Tibial nerve (tissue), 4 donors: ENCODE measurements at regions not wholly inside any gene's neighbourhood (a gene's known extent, or its start where the extent isn't known, plus 50 kb on each side); places are given as distances from the start of the nearest gene placed in this dataset.
"Not testable (repeated sequence)": the region's sequence is repeated elsewhere in the genome, so short reads cannot be mapped to it uniquely, and the experiment has no call there.

Experiments
- DNase-seq, 2 donors: peaks; one replicate each; pipeline ENCODE4 v3.0.0-alpha.2; 2019; ENCODE audit warnings: low spot score in 2 of 2
- H3K27ac ChIP-seq, 4 donors: fragments of 200-600 bp; sonication (generic) in 3 of 4; one replicate each; pipeline ENCODE4 v1.5.1; 2017 to 2019; ENCODE audit warnings: mild to moderate bottlenecking in 1 of 4
- H3K27me3 ChIP-seq, 2 donors: fragments of 200-600 bp; sonication (generic) in 1 of 2; one replicate each; pipeline versions ENCODE4 v1.5.1 to v1.6.0; 2017 to 2019
- H3K36me3 ChIP-seq, 3 donors: fragments of 200-600 bp; sonication (generic); one replicate each; pipeline ENCODE4 v1.5.1; 2018 to 2019
- H3K4me1 ChIP-seq, 4 donors: fragments of 200-600 bp; sonication (generic) in 3 of 4; one replicate each; pipeline ENCODE4 v1.5.1; 2017 to 2019
- H3K4me3 ChIP-seq, 4 donors: fragments of 200-600 bp; sonication (generic) in 3 of 4; one replicate each; pipeline ENCODE4 v1.5.1; 2017 to 2019; ENCODE audit warnings: mild to moderate bottlenecking in 1 of 4, moderate library complexity in 1 of 4
- H3K9me3 ChIP-seq, 4 donors: fragments of 200-600 bp; sonication (generic) in 3 of 4; one replicate each; pipeline ENCODE4 v1.5.1; 2017 to 2019
- CTCF ChIP-seq, 5 experiments: fragments of 200-600 bp in 3 of 5; fragments of 450-650 bp in 2 of 5; sonication (generic) in 3 of 5; IDR thresholded peaks; one replicate each; pipeline ENCODE4 v1.5.1; 2016 to 2019; ENCODE audit warnings: antibody characterized with exemption in 5 of 5, mild to moderate bottlenecking in 3 of 5, moderate library complexity in 2 of 5
- EP300 ChIP-seq, 2 donors: sonication (generic); formaldehyde crosslinking; IDR thresholded peaks; one replicate each; pipeline ENCODE4 v1.6.1; 2017; ENCODE audit warnings: antibody characterized with exemption in 2 of 2, mild to moderate bottlenecking in 1 of 2
- POLR2A ChIP-seq, 2 donors: fragments of 450-650 bp; IDR thresholded peaks; one replicate each; pipeline ENCODE4 v1.6.1; 2017; ENCODE audit warnings: antibody characterized with exemption in 2 of 2, mild to moderate bottlenecking in 2 of 2, moderate library complexity in 2 of 2
- WGBS, 2 donors: methylation state at CpG; one replicate each; pipeline ENCODE4 v1.1.5; 2018; 5-methylcytosine and 5-hydroxymethylcytosine counted together

- WGBS, 2 donors, result 77 to 78% methylated on average over 3 of the region's 3 CpGs
- H3K9me3 ChIP-seq, result peaks cover 0 to 34% (median 0%) of the 10 kb centered on the region in 4 donors
These were observed 491.8 kb downstream of the ZPLD1 start for GRCh38 chr3:102926618-102927017.

GRCh38 chr3:102933377-102933776 lies 498.6 kb downstream of the ZPLD1 start:
- Histone ChIP-seq H3K36me3 (no peaks in the 10 kb centered on the region), H3K27ac (no peak overlapping the region), H3K27me3 (no peaks in the 10 kb centered on the region), H3K9me3 (no peaks in the 10 kb centered on the region), H3K4me1 (no peaks in the 10 kb centered on the region), H3K4me3 (no peak overlapping the region)
- TF ChIP-seq POLR2A (IDR thresholded peaks at IDR 0.05) (no peak), CTCF (IDR thresholded peaks at IDR 0.05) (no peak), EP300 (IDR thresholded peaks at IDR 0.05) (no peak)
- WGBS, 2 donors, result 82 to 95% methylated on average over 2 of the region's 2 CpGs
- DNase-seq, result no peak

More at GRCh38 chr3:102926618-102927017, 491.8 kb downstream of the ZPLD1 start:
- Histone ChIP-seq H3K27ac (no peak overlapping the region), H3K4me3 (no peak overlapping the region), H3K27me3 (no peaks in the 10 kb centered on the region), H3K4me1 (no peaks in the 10 kb centered on the region), H3K36me3 (no peaks in the 10 kb centered on the region)
- no peak for DNase-seq
- TF ChIP-seq CTCF (IDR thresholded peaks at IDR 0.05), result no peak
- TF ChIP-seq EP300 (IDR thresholded peaks at IDR 0.05), result no peak
- no peak for TF ChIP-seq POLR2A (IDR thresholded peaks at IDR 0.05)

GRCh38 chr3:102936511-102937045 lies 501.8 kb downstream of the ZPLD1 start:
- no peak for DNase-seq
- Histone ChIP-seq H3K36me3 (no peaks in the 10 kb centered on the region), H3K27ac (no peak overlapping the region), H3K9me3 (no peaks in the 10 kb centered on the region), H3K4me1 (no peaks in the 10 kb centered on the region), H3K27me3 (no peaks in the 10 kb centered on the region), H3K4me3 (no peak overlapping the region)
- TF ChIP-seq POLR2A (IDR thresholded peaks at IDR 0.05) (no peak), CTCF (IDR thresholded peaks at IDR 0.05) (no peak), EP300 (IDR thresholded peaks at IDR 0.05) (no peak)
- 34 to 42% methylated on average over 2 of the region's 2 CpGs for WGBS, 2 donors

- Histone ChIP-seq H3K27ac (no peak overlapping the region), H3K9me3 (no peaks in the 10 kb centered on the region), H3K36me3 (no peaks in the 10 kb centered on the region), H3K4me3 (no peak overlapping the region), H3K27me3 (no peaks in the 10 kb centered on the region), H3K4me1 (no peaks in the 10 kb centered on the region)
- no peak for TF ChIP-seq EP300 (IDR thresholded peaks at IDR 0.05)
- no peak for TF ChIP-seq CTCF (IDR thresholded peaks at IDR 0.05)
- TF ChIP-seq POLR2A (IDR thresholded peaks at IDR 0.05), result no peak
- DNase-seq, result no peak
- WGBS, 2 donors, result 65 to 78% methylated on average over 1 of the region's 1 CpG
These were observed 507.0 kb downstream of the ZPLD1 start for GRCh38 chr3:102941786-102942185.

- H3K27ac ChIP-seq, H3K4me3 ChIP-seq, H3K9me3 ChIP-seq, H3K27me3 ChIP-seq, DNase-seq, H3K4me1 ChIP-seq, H3K36me3 ChIP-seq: not testable (repeated sequence)
- WGBS, 2 donors, result 90 to 91% methylated on average over 10 of the region's 10 CpGs
These were observed 511.6 kb downstream of the ZPLD1 start for GRCh38 chr3:102946445-102946844.

- no peaks in the 10 kb centered on the region for H3K4me1 ChIP-seq
- DNase-seq, result no peak
- no peak for TF ChIP-seq CTCF (IDR thresholded peaks at IDR 0.05)
- no peak for TF ChIP-seq POLR2A (IDR thresholded peaks at IDR 0.05)
- no peak for TF ChIP-seq EP300 (IDR thresholded peaks at IDR 0.05)
- H3K27ac ChIP-seq, result no peak overlapping the region
- H3K9me3 ChIP-seq, result no peaks in the 10 kb centered on the region
- no peak overlapping the region for H3K4me3 ChIP-seq
- no peaks in the 10 kb centered on the region for H3K36me3 ChIP-seq
- no peaks in the 10 kb centered on the region for H3K27me3 ChIP-seq
These were observed 537.5 kb downstream of the ZPLD1 start for GRCh38 chr3:102972350-102972749.
